Cardiac fibroblast (primary cell): ENCODE measurements at regions not wholly inside any gene's neighbourhood (a gene's known extent, or its start where the extent isn't known, plus 50 kb on each side); places are given as distances from the start of the nearest gene placed in this dataset.

ENCODE experiments used
- DNase-seq, 2 donors: peaks; one replicate each; pipeline versions ENCODE4 v3.0.0 to v3.0.0-alpha.2; 2010; ENCODE audit warnings: low read depth in 2 of 2
- H3K4me3 ChIP-seq, 2 donors: replicated peaks in 1 of 2; 1 replicate in 1 of 2; 2 replicates in 1 of 2; pipeline ENCODE4 v1.5.1; 2011; ENCODE audit warnings: low read depth in 2 of 2, low read length in 2 of 2, mild to moderate bottlenecking in 2 of 2, moderate library complexity in 1 of 2
- TF ChIP-seq, protein P1 (sequence below): IDR thresholded peaks from one replicate; pipeline ENCODE4 v1.5.1; 2011; ENCODE audit warnings: low read depth, mild to moderate bottlenecking, low read length, inconsistent platforms

DNA sequence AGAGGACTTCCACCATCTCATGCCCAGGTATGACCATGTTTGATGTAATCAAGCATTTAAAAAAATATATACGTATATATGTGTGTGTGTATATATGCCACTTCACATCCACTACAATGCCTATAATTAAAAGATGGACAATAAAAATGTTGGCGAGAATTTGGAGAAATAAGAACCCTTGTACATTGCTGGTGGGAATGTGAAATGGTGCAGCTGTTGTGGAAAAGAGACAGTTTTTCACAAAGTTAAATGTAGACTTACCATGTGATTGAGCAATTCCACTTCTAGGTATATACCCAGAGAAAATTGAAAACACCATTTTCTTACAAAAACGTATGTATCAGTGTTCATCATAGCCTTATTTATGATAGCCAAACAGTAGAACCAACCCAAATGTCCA, 229.2 kb upstream of the WWC1 start:
- TF ChIP-seq, protein P1, sequence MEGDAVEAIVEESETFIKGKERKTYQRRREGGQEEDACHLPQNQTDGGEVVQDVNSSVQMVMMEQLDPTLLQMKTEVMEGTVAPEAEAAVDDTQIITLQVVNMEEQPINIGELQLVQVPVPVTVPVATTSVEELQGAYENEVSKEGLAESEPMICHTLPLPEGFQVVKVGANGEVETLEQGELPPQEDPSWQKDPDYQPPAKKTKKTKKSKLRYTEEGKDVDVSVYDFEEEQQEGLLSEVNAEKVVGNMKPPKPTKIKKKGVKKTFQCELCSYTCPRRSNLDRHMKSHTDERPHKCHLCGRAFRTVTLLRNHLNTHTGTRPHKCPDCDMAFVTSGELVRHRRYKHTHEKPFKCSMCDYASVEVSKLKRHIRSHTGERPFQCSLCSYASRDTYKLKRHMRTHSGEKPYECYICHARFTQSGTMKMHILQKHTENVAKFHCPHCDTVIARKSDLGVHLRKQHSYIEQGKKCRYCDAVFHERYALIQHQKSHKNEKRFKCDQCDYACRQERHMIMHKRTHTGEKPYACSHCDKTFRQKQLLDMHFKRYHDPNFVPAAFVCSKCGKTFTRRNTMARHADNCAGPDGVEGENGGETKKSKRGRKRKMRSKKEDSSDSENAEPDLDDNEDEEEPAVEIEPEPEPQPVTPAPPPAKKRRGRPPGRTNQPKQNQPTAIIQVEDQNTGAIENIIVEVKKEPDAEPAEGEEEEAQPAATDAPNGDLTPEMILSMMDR: no peak
- DNase-seq: no peak
- H3K4me3 ChIP-seq: no peak overlapping the region

DNA sequence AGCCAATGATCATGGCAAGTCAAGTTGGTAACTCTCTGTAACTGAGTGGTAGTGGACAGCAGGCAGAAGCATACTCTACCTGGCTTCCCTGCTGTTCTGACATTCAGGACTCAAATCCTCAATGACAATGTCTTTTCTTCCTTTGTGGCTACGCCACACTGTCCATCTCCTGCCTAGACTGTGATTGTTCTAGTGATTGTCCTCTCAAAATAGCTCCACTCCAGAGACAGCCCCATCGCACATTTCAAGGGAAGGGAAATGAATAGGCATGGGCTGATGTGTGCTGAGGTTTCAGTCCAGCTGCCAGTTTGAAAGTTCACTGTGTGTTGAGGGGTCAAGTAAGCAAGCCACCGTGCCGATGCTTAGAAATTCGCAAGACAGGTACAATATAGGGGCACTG, 227.0 kb upstream of the WWC1 start:
- TF ChIP-seq, protein P1: no peak
- DNase-seq: no peak
- no peak overlapping the region for H3K4me3 ChIP-seq

DNA sequence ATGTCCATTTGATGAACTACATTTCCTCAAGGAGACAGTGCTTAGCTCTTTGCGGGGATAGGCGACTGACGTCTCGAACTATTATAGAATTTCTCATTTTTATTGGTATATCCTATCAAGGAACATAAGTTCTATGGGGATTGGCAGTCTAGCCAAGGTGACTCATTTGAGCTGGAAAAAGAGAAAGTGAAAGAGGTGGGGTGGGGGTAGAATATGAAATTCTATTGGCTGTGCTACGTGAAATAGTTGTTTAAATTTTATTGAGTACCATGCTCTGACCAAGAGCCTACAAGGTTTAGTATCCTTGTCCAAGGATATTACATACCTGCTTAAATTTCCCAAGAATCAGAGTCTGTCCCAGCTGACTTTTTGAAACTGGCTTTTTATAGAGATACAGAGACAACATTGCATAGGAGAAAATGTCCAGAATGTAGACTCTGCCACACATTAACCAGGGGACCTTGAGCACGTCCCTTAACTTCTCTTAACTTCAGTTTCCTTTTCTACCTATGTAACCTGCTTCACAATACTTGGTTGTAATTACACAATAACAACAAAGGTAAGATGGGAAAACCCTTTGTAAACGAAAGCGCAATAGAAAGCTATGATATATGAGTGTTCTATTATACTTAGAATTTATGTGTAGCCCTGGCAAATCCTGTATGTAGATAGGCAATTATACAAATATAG, 226.4 kb upstream of the WWC1 start:
- H3K4me3 ChIP-seq: no peak overlapping the region
- no peak for DNase-seq
- TF ChIP-seq, protein P1: no peak

DNA sequence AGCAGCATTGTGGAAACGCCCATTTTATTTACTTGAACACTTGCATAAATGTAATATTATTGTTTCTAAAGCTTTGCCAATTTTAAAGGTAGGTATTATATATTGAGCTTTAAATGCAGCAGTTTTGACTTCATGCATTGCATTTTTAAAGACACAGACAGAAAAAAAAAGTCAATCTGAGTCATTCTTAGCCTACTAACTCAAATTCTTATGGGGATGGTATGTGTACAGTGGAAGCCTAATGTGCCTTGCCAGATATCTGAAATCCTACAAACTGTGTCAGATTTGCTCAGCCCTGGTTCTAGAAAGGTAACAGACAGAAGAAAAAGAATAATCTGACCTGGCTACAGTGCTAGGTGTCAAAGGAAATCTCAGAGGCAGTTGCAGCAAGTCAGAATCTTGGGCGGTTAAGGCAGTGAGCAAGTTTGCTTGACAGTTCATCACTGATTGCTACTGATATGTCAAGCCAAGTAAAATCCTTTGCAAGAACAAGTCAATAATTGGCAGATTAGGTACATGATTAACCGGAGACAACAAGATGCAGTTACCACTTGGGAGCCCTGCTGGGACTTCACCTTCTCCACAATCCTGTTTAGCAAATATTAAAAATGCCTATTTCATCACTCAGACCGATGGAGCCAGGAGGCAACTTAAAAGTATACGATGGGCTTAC, 224.8 kb upstream of the WWC1 start:
- no peak for DNase-seq
- TF ChIP-seq, protein P1: no peak
- H3K4me3 ChIP-seq: no peak overlapping the region

DNA sequence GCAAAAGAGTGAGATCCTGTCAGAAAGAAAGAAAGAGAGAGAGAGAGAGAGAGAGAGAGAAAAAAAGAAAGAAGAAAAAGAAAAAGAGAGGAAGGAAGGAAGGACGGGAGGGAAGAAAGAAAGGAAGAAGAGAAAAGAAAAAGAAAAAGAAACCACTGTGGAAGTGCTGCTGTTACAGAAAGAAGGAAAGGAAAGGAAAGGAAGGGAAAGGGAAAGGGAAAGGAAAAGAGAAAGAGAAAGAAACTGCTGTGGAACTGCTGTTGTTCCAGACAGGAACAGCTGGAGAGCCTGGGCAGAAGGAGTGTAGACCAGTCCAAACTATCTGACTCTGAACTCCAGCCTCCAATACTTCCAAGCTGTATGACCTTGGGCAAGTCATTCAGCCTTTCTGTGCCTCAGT, 220.7 kb upstream of the WWC1 start:
- TF ChIP-seq, protein P1: no peak
- no peak for DNase-seq

DNA sequence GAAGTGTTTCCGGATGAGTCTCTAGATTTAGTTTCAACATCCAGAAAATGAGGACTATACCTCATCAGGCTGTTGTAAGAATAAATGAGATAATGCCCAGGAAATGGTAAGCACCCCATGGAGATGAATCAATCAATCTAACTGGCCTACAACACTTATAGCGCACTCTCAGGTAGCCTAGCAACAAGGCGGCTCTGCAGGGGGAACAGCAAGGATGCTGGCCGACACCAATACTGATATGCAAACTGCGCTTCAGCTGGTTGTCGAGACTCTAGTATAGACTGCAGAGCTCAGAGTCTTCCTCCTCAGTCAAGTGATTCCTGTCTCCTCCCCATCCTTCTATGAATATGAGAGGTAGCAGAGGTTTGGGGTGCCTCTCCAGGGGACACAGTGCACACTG, 218.8 kb upstream of the WWC1 start:
- no peak for DNase-seq
- no peak overlapping the region for H3K4me3 ChIP-seq
- TF ChIP-seq, protein P1: no peak

More for the DNA sequence above, 220.7 kb upstream of the WWC1 start:
- H3K4me3 ChIP-seq: no peak overlapping the region
